Activated T-cell treated with anti-CD3 and anti-CD28 coated beads, Interleukin-2, amount 50 U/mL, for 24 hours (primary cell): ENCODE measurements at regions not wholly inside any gene's neighbourhood (a gene's known extent, or its start where the extent isn't known, plus 50 kb on each side); places are given as distances from the start of the nearest gene placed in this dataset.

Experiments
- DNase-seq: peaks from one replicate; pipeline ENCODE4 v3.0.0-alpha.2; 2020
- H3K27ac Mint-ChIP-seq: 2 replicates; pipeline ENCODE4 v1.8.0; 2020; ENCODE audit warnings: mild to moderate bottlenecking, mixed read lengths
- H3K27me3 Mint-ChIP-seq: 2 replicates; pipeline ENCODE4 v1.8.0; 2020; ENCODE audit warnings: mixed read lengths
- H3K36me3 Mint-ChIP-seq: 2 replicates; pipeline ENCODE4 v1.8.0; 2020; ENCODE audit warnings: low read depth, mixed read lengths
- H3K4me1 Mint-ChIP-seq: 2 replicates; pipeline ENCODE4 v1.8.0; 2020; ENCODE audit warnings: low read depth, mixed read lengths
- H3K4me3 Mint-ChIP-seq: 2 replicates; pipeline ENCODE4 v1.8.0; 2020; ENCODE audit warnings: mild to moderate bottlenecking, moderate library complexity, mixed read lengths
- H3K9me3 Mint-ChIP-seq: 2 replicates; pipeline ENCODE4 v1.8.0; 2020; ENCODE audit warnings: mixed read lengths

- Mint-ChIP-seq H3K4me3 (no peak overlapping the region), H3K27ac (no peak overlapping the region), H3K4me1 (no peaks in the 10 kb centered on the region), H3K36me3 (no peaks in the 10 kb centered on the region), H3K27me3 (no peaks in the 10 kb centered on the region), H3K9me3 (peaks cover 3% of the 10 kb centered on the region)
- no peak for DNase-seq
These were observed 93.0 kb downstream of the PPP1R3A start for GRCh38 chr7:113825832-113826231.

DNA sequence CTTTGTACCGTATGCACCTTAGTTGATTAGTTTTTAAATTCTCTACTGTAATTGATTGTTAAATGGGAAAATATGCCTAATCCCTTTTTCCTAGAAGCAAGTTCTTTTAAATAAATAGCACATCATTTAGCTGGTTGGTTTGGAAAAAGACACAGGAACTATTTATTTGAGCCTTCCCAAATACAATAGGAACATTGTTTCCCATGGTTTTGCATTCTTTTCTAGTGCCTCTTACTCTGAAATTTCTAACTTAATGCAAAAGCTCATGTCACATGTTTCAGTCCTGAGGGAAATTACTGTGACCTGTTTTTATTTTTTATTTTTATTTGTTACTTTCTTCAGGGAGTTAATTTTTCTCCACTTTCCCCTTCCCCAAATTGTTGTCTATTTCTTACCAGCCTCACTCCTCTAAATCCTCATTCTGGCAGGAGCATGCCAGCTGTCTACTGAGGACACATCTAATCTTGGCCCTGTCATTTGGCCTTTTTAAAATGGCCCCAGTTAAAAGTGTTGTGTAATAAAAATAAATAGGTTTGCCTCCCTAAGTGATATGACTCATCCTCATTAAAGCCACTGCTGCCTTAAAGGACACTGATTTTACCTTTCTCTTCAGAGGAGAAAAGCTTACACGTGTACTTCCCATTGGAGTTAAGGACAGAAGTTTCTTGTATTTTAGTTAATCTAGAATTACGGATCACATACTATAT is 94.5 kb downstream of the PPP1R3A start:
- Mint-ChIP-seq H3K4me3 (no peak overlapping the region), H3K9me3 (peaks cover 3% of the 10 kb centered on the region), H3K36me3 (no peaks in the 10 kb centered on the region), H3K27ac (no peak overlapping the region), H3K4me1 (no peaks in the 10 kb centered on the region), H3K27me3 (no peaks in the 10 kb centered on the region)
- DNase-seq = no peak

DNA sequence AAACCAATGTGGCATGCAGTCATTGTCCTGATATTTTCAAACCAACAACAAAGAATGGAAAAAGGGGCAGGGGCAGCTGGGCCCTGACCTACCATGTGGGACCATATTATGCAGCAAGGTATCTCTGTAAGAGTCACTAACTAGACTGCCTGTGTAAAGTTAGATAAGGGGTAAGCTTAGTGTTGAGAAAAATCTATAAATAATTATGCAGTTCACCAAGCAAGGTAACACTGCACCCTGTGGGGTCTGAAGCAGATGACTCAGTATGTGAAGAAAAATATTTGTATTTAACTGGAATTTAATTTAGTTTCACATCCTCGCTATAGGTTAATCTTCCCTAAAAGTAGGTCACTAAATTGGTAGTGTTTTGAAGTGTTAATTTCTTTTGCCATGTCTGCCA is 99.3 kb downstream of the PPP1R3A start:
- H3K36me3 Mint-ChIP-seq = no peaks in the 10 kb centered on the region
- no peak overlapping the region for H3K27ac Mint-ChIP-seq
- DNase-seq = no peak
- H3K9me3 Mint-ChIP-seq = no peaks in the 10 kb centered on the region
- H3K27me3 Mint-ChIP-seq = no peaks in the 10 kb centered on the region
- no peaks in the 10 kb centered on the region for H3K4me1 Mint-ChIP-seq
- H3K4me3 Mint-ChIP-seq = no peak overlapping the region

DNA sequence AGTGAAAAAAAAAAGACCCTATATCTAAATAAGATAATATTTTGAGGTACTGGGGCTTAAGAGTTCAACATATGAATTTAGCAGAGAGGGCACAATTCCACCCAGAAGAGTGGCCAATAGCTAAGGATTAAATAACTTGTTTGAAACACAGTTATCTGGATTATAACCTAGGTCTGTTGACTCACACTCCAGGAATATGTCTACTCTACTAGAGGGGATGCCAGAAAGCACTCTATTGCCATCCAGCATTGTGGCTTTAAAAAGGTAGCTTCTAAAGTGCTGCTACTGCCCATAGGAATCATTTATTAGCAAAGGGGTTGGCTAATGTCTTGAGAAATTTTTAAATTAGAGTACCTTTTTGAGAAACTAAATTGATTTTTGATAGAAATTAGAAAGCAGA is 102.2 kb downstream of the PPP1R3A start:
- H3K9me3 Mint-ChIP-seq = no peaks in the 10 kb centered on the region
- no peak overlapping the region for H3K4me3 Mint-ChIP-seq
- H3K27ac Mint-ChIP-seq = no peak overlapping the region
- H3K27me3 Mint-ChIP-seq = no peaks in the 10 kb centered on the region
- DNase-seq = no peak
- H3K36me3 Mint-ChIP-seq = no peaks in the 10 kb centered on the region
- H3K4me1 Mint-ChIP-seq = no peaks in the 10 kb centered on the region

DNA sequence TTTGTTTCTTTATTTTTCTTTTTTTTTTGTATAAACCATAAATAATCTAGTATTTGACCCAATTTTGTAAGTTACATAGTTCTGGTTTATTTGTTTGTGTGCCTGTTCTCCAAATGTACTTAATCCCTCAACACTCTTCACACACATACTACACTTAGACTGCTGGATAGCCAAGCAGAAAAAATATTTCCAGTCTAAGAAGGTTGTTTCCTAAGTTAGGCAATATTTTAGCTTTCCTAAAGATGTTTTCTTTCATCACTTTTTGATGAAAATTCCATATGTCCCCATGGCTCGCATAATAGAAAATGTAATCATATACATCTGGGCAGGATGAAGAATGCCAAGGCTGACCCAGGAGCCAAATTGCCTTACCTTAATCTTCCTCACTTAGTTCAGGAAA is 105.3 kb downstream of the PPP1R3A start:
- no peak for DNase-seq
- no peaks in the 10 kb centered on the region for H3K4me1 Mint-ChIP-seq
- no peaks in the 10 kb centered on the region for H3K36me3 Mint-ChIP-seq
- H3K27me3 Mint-ChIP-seq = no peaks in the 10 kb centered on the region
- H3K9me3 Mint-ChIP-seq = no peaks in the 10 kb centered on the region
- no peak overlapping the region for H3K4me3 Mint-ChIP-seq
- no peak overlapping the region for H3K27ac Mint-ChIP-seq

GRCh38 chr7:113812591-113813255 is 106.1 kb downstream of the PPP1R3A start:
- Mint-ChIP-seq H3K27ac (no peak overlapping the region), H3K27me3 (no peaks in the 10 kb centered on the region), H3K36me3 (no peaks in the 10 kb centered on the region), H3K4me1 (no peaks in the 10 kb centered on the region), H3K9me3 (no peaks in the 10 kb centered on the region), H3K4me3 (no peak overlapping the region)
- DNase-seq = no peak

DNA sequence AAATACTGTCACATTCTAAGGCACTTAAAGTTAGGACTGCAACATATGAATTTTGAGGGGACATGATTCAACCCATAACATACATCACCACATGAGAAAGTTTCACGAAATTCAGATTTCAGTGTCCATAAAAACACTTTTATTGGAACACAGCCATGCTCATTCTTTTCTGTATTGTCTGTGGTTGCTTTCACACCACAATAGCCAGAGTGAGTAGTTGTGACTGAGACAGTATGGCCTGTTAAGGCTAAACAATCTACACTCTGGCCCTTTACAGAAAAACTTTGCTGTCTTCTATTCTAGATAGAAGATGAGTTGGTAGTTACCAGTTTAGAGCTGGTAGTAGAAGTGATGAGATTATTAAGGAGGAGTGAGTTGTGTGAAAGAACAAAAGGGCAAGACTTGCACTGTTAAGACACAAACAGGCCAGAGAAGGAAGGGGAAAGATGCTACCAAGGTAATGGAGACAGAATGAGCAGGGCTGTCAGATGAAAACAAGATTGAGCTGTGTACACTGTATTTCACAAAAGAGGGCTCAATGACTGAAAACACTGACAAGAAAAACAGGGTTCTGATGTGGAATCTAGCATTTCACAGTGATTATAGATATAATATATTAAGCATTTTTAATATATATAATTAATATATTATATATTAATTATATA is 108.6 kb downstream of the PPP1R3A start:
- Mint-ChIP-seq H3K36me3 (no peaks in the 10 kb centered on the region), H3K4me1 (no peaks in the 10 kb centered on the region), H3K9me3 (no peaks in the 10 kb centered on the region), H3K27me3 (no peaks in the 10 kb centered on the region), H3K27ac (no peak overlapping the region), H3K4me3 (no peak overlapping the region)
- DNase-seq = no peak

DNA sequence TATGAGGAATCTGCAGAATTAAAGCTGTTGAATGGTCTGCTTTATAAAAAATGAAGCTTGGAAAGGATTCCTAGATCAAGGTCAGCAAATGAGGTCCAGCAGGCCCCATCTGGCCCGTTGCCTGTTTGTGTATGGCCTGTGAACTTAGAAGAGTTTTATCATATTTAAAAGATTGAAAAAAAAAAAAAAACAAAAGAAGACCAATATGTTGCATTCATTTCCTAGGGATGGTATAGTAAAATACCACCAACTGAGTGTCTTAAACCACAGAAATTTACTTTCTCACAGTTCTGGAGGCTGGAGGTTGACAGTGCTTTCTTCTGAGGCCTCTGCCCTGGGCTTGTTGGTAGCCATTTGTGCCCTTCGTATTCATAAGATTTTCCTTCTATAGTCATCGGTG is 109.2 kb downstream of the PPP1R3A start:
- no peak overlapping the region for H3K27ac Mint-ChIP-seq
- H3K4me3 Mint-ChIP-seq = no peak overlapping the region
- DNase-seq = no peak
- no peaks in the 10 kb centered on the region for H3K4me1 Mint-ChIP-seq
- H3K9me3 Mint-ChIP-seq = no peaks in the 10 kb centered on the region
- H3K27me3 Mint-ChIP-seq = no peaks in the 10 kb centered on the region
- no peaks in the 10 kb centered on the region for H3K36me3 Mint-ChIP-seq

GRCh38 chr7:113806633-113807327 is 112.0 kb downstream of the PPP1R3A start:
- no peaks in the 10 kb centered on the region for H3K36me3 Mint-ChIP-seq
- no peaks in the 10 kb centered on the region for H3K4me1 Mint-ChIP-seq
- H3K9me3 Mint-ChIP-seq = no peaks in the 10 kb centered on the region
- H3K27me3 Mint-ChIP-seq = no peaks in the 10 kb centered on the region
- no peak overlapping the region for H3K27ac Mint-ChIP-seq
- no peak overlapping the region for H3K4me3 Mint-ChIP-seq
- DNase-seq = no peak

GRCh38 chr7:113805976-113806375 is 112.8 kb downstream of the PPP1R3A start:
- no peaks in the 10 kb centered on the region for H3K27me3 Mint-ChIP-seq
- H3K4me1 Mint-ChIP-seq = no peaks in the 10 kb centered on the region
- H3K36me3 Mint-ChIP-seq = no peaks in the 10 kb centered on the region
- H3K9me3 Mint-ChIP-seq = no peaks in the 10 kb centered on the region
- H3K27ac Mint-ChIP-seq = no peak overlapping the region
- DNase-seq = no peak
- no peak overlapping the region for H3K4me3 Mint-ChIP-seq

GRCh38 chr7:113804475-113805095 is 114.2 kb downstream of the PPP1R3A start:
- no peak overlapping the region for H3K4me3 Mint-ChIP-seq
- H3K36me3 Mint-ChIP-seq = no peaks in the 10 kb centered on the region
- H3K27me3 Mint-ChIP-seq = no peaks in the 10 kb centered on the region
- H3K9me3 Mint-ChIP-seq = no peaks in the 10 kb centered on the region
- DNase-seq = no peak
- H3K27ac Mint-ChIP-seq = no peak overlapping the region
- no peaks in the 10 kb centered on the region for H3K4me1 Mint-ChIP-seq

GRCh38 chr7:113801751-113802150 is 117.1 kb downstream of the PPP1R3A start:
- Mint-ChIP-seq H3K9me3 (no peaks in the 10 kb centered on the region), H3K4me1 (no peaks in the 10 kb centered on the region), H3K4me3 (no peak overlapping the region), H3K36me3 (no peaks in the 10 kb centered on the region), H3K27ac (no peak overlapping the region), H3K27me3 (no peaks in the 10 kb centered on the region)
- no peak for DNase-seq

DNA sequence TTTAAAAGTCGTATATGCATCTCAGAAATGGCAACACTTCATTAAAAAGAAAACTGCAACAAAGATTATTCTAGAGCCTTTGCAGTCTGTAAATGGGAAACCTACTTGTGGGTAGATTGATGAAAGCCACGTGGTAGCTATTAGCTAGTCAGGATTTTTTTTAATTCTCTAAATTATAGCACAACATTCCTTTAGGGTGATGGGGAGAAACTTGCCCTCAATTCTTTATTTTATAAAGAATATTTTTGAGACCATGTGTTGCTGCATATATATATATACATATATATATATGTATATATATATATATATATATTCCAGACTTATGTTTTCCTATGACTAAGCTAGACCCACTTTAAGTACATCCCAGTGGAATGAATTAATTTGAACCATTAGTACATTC is 118.0 kb downstream of the PPP1R3A start:
- no peaks in the 10 kb centered on the region for H3K4me1 Mint-ChIP-seq
- H3K36me3 Mint-ChIP-seq = no peaks in the 10 kb centered on the region
- H3K27ac Mint-ChIP-seq = no peak overlapping the region
- DNase-seq = no peak
- H3K27me3 Mint-ChIP-seq = no peaks in the 10 kb centered on the region
- no peaks in the 10 kb centered on the region for H3K9me3 Mint-ChIP-seq
- no peak overlapping the region for H3K4me3 Mint-ChIP-seq

DNA sequence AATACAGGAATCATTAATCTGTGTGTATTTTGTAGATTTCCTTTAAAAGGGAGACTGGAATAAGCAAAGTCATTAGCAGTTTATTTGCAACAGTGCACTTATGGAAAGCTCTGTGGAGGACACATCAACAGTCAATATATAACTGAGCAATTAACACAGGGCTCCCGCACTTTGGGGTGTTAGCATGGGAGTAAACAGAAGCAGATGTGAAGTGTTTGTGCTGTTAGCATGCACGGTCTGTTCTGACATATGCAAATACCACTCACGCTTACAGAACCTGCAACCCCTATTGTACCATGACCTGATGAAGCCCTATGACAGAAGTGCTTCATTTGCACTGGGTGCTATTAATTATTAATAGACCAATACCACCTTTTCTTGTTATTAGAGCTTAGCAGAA is 118.9 kb downstream of the PPP1R3A start:
- H3K27me3 Mint-ChIP-seq = no peaks in the 10 kb centered on the region
- H3K4me3 Mint-ChIP-seq = no peak overlapping the region
- H3K9me3 Mint-ChIP-seq = no peaks in the 10 kb centered on the region
- no peaks in the 10 kb centered on the region for H3K4me1 Mint-ChIP-seq
- no peak overlapping the region for H3K27ac Mint-ChIP-seq
- no peaks in the 10 kb centered on the region for H3K36me3 Mint-ChIP-seq
- DNase-seq = no peak
